DOHH2 (cell line): ENCODE measurements at regions not wholly inside any gene's neighbourhood (a gene's known extent, or its start where the extent isn't known, plus 50 kb on each side); places are given as distances from the start of the nearest gene placed in this dataset.

Experiments
- EZH2phosphoT487 ChIP-seq: fragments of 200-600 bp; sonication (generic); IDR thresholded peaks from 2 replicates; pipeline ENCODE4 v1.6.1; 2017; ENCODE audit warnings: borderline replicate concordance, mild to moderate bottlenecking, antibody characterized with exemption, low read length, moderate library complexity, mixed read lengths
- TF ChIP-seq, protein P1 (sequence below): fragments of 200-600 bp; sonication (generic); IDR thresholded peaks from one replicate; pipeline ENCODE4 v1.5.1; 2014; ENCODE audit warnings: antibody characterized with exemption, mild to moderate bottlenecking, low read depth, low read length; ENCODE audit not compliant: poor library complexity, severe bottlenecking

DNA sequence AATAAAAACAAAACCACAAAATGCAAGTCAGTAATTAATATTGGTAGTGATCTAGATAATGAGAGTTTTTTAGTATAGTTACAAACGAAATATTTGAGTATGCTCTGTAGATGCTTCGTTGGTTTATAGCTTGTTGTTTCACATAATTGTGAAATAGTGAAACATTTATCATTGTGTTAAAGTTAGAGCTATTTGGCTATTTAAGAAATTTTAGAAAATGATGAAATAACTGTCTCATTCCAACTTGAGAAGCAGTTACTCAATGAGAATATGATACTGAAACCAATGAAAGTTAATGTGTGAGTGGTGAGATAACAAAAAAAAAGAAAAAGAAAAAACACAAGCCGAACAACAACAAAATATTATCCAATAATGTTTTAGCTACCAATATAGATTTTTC, 475.6 kb upstream of the ZEB2 start:
- TF ChIP-seq, protein P1, sequence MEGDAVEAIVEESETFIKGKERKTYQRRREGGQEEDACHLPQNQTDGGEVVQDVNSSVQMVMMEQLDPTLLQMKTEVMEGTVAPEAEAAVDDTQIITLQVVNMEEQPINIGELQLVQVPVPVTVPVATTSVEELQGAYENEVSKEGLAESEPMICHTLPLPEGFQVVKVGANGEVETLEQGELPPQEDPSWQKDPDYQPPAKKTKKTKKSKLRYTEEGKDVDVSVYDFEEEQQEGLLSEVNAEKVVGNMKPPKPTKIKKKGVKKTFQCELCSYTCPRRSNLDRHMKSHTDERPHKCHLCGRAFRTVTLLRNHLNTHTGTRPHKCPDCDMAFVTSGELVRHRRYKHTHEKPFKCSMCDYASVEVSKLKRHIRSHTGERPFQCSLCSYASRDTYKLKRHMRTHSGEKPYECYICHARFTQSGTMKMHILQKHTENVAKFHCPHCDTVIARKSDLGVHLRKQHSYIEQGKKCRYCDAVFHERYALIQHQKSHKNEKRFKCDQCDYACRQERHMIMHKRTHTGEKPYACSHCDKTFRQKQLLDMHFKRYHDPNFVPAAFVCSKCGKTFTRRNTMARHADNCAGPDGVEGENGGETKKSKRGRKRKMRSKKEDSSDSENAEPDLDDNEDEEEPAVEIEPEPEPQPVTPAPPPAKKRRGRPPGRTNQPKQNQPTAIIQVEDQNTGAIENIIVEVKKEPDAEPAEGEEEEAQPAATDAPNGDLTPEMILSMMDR = no peak
- no peak for TF ChIP-seq EZH2phosphoT487
